Stimulated activated naive B cell treated with anti-CD40 and anti-IgM and Interleukin-4, amounts not matched to agents 10 μg/mL and 1 μg/mL and 100 μg/mL, for 72 hours (primary cell): ENCODE measurements at regions not wholly inside any gene's neighbourhood (a gene's known extent, or its start where the extent isn't known, plus 50 kb on each side); places are given as distances from the start of the nearest gene placed in this dataset.

Source experiments
- ATAC-seq, 2 donors: fragments of 150-1000 bp; cut with Tn5 transposase; replicated peaks; 2 replicates each; pipeline ENCODE4 v1.10.0; 2021; ENCODE audit warnings: moderate library complexity in 1 of 2
- DNase-seq: peaks from one replicate; pipeline ENCODE4 v3.0.0; 2021
- H3K27ac Mint-ChIP-seq: one replicate; pipeline ENCODE4 v1.8.0; 2022; ENCODE audit warnings: mild to moderate bottlenecking, mixed read lengths
- H3K27me3 Mint-ChIP-seq, 2 donors: one replicate each; pipeline ENCODE4 v1.8.0; 2022; ENCODE audit warnings: mixed read lengths in 2 of 2
- H3K36me3 Mint-ChIP-seq, 2 donors: one replicate each; pipeline ENCODE4 v1.8.0; 2022; ENCODE audit warnings: mixed read lengths in 2 of 2, mild to moderate bottlenecking in 1 of 2
- H3K4me1 Mint-ChIP-seq, 2 donors: one replicate each; pipeline ENCODE4 v1.8.0; 2022; ENCODE audit warnings: mixed read lengths in 2 of 2, mild to moderate bottlenecking in 1 of 2
- H3K4me3 Mint-ChIP-seq, 2 donors: one replicate each; pipeline ENCODE4 v1.8.0; 2022; ENCODE audit warnings: mild to moderate bottlenecking in 2 of 2, mixed read lengths in 2 of 2, moderate library complexity in 1 of 2
- H3K9me3 Mint-ChIP-seq, 2 donors: one replicate each; pipeline ENCODE4 v1.8.0; 2022; ENCODE audit warnings: mixed read lengths in 2 of 2, mild to moderate bottlenecking in 1 of 2

DNA sequence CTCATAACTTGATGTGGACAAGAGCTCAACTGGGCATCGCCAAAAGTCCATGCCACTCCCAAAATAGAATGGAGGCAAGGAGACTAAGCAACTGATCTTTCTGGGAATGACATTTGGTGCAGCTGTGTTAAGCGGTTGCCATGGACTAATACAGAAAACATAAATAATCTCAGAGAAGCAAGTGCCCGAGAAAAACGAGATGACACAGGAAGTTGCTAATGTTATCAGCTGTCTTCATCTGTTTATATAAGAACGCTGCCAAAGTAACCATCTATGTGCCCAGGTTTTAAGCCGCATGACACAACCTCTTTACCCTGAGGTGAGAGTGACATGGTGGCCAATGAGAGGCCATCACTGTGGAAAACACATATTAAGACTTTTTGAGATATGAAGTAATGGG lies 54.9 kb upstream of the SACS start:
- Mint-ChIP-seq H3K9me3 (no peaks in the 10 kb centered on the region), H3K36me3 (no peaks in the 10 kb centered on the region), H3K4me3 (no peak overlapping the region), H3K27me3 (peaks cover 30 to 31% of the 10 kb centered on the region in 2 donors), H3K27ac (no peak overlapping the region), H3K4me1 (no peaks in the 10 kb centered on the region)
- DNase-seq (no peak), ATAC-seq (no peak)

DNA sequence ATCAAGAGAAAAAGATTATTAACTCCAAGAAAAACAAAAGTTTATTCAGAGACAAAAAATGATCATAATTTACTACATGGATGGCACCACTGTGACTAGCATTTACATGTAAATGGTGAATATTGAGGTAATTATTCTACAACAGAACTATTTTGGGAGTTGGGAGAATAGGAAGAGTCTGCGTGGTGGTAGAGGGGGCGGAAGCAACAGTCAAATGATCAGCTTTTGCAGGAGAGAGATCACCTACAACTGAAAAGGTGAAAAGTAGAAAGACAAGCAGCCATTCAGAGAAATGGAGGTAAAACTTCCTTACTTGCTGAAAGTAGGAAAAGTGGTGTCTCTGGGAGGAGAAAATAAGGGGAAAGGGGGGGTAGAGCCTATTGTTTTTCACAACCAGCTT lies 62.8 kb upstream of the SACS start:
- Mint-ChIP-seq H3K36me3 (no peaks in the 10 kb centered on the region), H3K4me1 (no peaks in the 10 kb centered on the region), H3K27me3 (peaks cover 43 to 45% of the 10 kb centered on the region in 2 donors), H3K4me3 (no peak overlapping the region), H3K9me3 (no peaks in the 10 kb centered on the region), H3K27ac (no peak overlapping the region)
- ATAC-seq = no peak
- DNase-seq = no peak

- H3K4me1 Mint-ChIP-seq = no peaks in the 10 kb centered on the region
- DNase-seq (no peak), ATAC-seq (no peak)
- peaks cover 43 to 45% of the 10 kb centered on the region in 2 donors for H3K27me3 Mint-ChIP-seq
- H3K27ac Mint-ChIP-seq = no peak overlapping the region
- no peaks in the 10 kb centered on the region for H3K9me3 Mint-ChIP-seq
- H3K4me3 Mint-ChIP-seq = no peak overlapping the region
- H3K36me3 Mint-ChIP-seq = no peaks in the 10 kb centered on the region
These were observed 63.7 kb upstream of the SACS start for GRCh38 chr13:23497191-23497590.

DNA sequence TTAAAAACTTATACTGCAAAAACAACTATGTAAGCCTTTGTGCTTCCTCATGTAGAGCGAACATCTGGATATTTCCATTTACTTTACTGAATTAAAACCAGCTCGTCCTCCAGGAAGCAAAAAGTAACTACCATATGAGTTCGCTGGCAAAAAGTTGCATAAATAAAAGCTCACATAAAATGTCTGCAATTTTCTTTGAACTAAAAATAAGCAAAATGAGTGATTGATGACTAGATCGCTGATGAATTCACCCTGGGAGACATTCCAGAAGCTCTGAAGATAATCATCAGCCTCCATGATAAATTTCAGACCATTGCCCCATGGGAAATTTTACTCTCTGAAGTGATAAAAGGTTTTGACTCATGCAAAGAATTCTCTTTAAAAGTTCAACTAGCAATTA lies 67.3 kb upstream of the SACS start:
- Mint-ChIP-seq H3K9me3 (no peaks in the 10 kb centered on the region), H3K27me3 (peaks cover 29 to 34% of the 10 kb centered on the region in 2 donors), H3K36me3 (no peaks in the 10 kb centered on the region), H3K4me3 (no peak overlapping the region), H3K27ac (no peak overlapping the region), H3K4me1 (no peaks in the 10 kb centered on the region)
- ATAC-seq (no peak), DNase-seq (no peak)

GRCh38 chr13:23504180-23504579 lies 66.0 kb upstream of the TNFRSF19 start:
- DNase-seq (no peak), ATAC-seq (no peak)
- Mint-ChIP-seq H3K9me3 (no peaks in the 10 kb centered on the region), H3K4me1 (no peaks in the 10 kb centered on the region), H3K4me3 (no peak overlapping the region), H3K27me3 (peaks cover 16 to 17% of the 10 kb centered on the region in 2 donors), H3K36me3 (no peaks in the 10 kb centered on the region), H3K27ac (no peak overlapping the region)

- Mint-ChIP-seq H3K27ac (no peak overlapping the region), H3K27me3 (peaks cover 14 to 16% of the 10 kb centered on the region in 2 donors), H3K9me3 (no peaks in the 10 kb centered on the region), H3K4me3 (no peak overlapping the region), H3K36me3 (no peaks in the 10 kb centered on the region), H3K4me1 (no peaks in the 10 kb centered on the region)
- ATAC-seq = no peak
- no peak for DNase-seq
These were observed 65.2 kb upstream of the TNFRSF19 start for GRCh38 chr13:23505007-23505406.

- H3K9me3 Mint-ChIP-seq = no peaks in the 10 kb centered on the region
- ATAC-seq = no peak
These were observed 64.0 kb upstream of the TNFRSF19 start for GRCh38 chr13:23506071-23506806.

DNA sequence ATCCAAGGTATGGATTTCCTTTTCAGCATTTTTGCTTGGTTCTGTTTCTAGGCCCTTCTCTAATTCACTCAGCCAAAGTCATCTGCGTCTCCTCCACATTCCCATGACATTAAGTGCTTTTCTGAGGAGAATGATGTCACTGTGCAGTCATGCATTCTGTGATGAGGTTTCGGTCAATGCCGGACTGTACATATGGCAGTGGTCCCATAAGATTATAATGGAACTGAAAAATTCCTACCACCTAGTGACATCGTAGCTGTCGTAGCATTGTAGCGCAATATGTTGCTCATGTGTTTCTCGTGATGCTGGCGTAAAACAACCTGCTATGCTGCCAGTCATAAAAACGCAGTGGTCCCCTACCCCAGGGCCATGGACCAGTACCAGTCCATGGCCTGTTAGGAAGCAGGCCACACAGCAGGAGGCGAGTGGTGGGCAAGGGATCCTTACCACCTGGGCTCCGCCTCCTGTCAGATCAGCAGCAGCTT lies 63.4 kb upstream of the TNFRSF19 start:
- no peak overlapping the region for H3K4me3 Mint-ChIP-seq
- H3K27ac Mint-ChIP-seq = no peak overlapping the region
- peaks cover 11 to 20% of the 10 kb centered on the region in 2 donors for H3K27me3 Mint-ChIP-seq
- no peak for ATAC-seq
- no peaks in the 10 kb centered on the region for H3K4me1 Mint-ChIP-seq
- H3K36me3 Mint-ChIP-seq = no peaks in the 10 kb centered on the region
- no peak for DNase-seq
- H3K9me3 Mint-ChIP-seq = no peaks in the 10 kb centered on the region

More at GRCh38 chr13:23506071-23506806, 64.0 kb upstream of the TNFRSF19 start:
- Mint-ChIP-seq H3K4me1 (no peaks in the 10 kb centered on the region), H3K27me3 (peaks cover 11 to 20% of the 10 kb centered on the region in 2 donors), H3K27ac (no peak overlapping the region), H3K36me3 (no peaks in the 10 kb centered on the region), H3K4me3 (no peak overlapping the region)
- DNase-seq = no peak

GRCh38 chr13:23509781-23510543 lies 60.2 kb upstream of the TNFRSF19 start:
- Mint-ChIP-seq H3K27ac (no peak overlapping the region), H3K27me3 (peaks cover 22 to 33% of the 10 kb centered on the region in 2 donors), H3K9me3 (no peaks in the 10 kb centered on the region), H3K4me1 (no peaks in the 10 kb centered on the region), H3K36me3 (no peaks in the 10 kb centered on the region), H3K4me3 (no peak overlapping the region)
- DNase-seq (no peak), ATAC-seq (no peak)

GRCh38 chr13:23510544-23510916 lies 59.7 kb upstream of the TNFRSF19 start:
- no peaks in the 10 kb centered on the region for H3K4me1 Mint-ChIP-seq
- H3K27me3 Mint-ChIP-seq = peaks cover 22 to 35% of the 10 kb centered on the region in 2 donors
- H3K9me3 Mint-ChIP-seq = no peaks in the 10 kb centered on the region
- ATAC-seq = no peak
- no peak overlapping the region for H3K4me3 Mint-ChIP-seq
- H3K36me3 Mint-ChIP-seq = no peaks in the 10 kb centered on the region
- H3K27ac Mint-ChIP-seq = no peak overlapping the region
- no peak for DNase-seq

GRCh38 chr13:23510979-23511735 lies 59.1 kb upstream of the TNFRSF19 start:
- H3K36me3 Mint-ChIP-seq = no peaks in the 10 kb centered on the region
- ATAC-seq = peak; percentile 27 to 31
- H3K27ac Mint-ChIP-seq = no peak overlapping the region
- H3K27me3 Mint-ChIP-seq = peaks cover 22 to 37% of the 10 kb centered on the region in 2 donors
- no peaks in the 10 kb centered on the region for H3K4me1 Mint-ChIP-seq
- DNase-seq = no peak
- no peaks in the 10 kb centered on the region for H3K9me3 Mint-ChIP-seq
- H3K4me3 Mint-ChIP-seq = no peak overlapping the region

- DNase-seq (no peak), ATAC-seq (no peak)
- Mint-ChIP-seq H3K4me1 (no peaks in the 10 kb centered on the region), H3K9me3 (no peaks in the 10 kb centered on the region), H3K36me3 (no peaks in the 10 kb centered on the region), H3K27ac (no peak overlapping the region), H3K27me3 (peaks cover 22 to 37% of the 10 kb centered on the region in 2 donors), H3K4me3 (no peak overlapping the region)
These were observed 57.3 kb upstream of the TNFRSF19 start for GRCh38 chr13:23512762-23513395.

DNA sequence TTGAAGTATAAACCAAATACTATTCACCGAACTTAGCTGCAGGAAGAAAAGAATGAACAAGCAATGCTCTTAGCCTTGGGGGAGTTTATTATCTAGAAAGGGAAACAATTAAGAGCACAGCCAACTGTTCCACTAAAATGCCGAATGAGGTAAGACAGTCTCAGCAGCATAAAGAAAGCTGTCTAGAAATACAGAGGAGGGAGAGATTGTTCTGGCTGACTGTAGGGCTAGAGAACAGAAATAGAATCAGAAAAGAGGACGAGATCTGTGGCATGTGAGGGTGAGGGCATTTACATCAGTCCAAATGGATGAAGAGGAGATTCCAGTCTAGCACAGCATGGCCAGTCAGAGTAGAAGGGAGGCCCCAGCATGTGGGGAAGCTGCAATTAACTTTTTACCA lies 56.8 kb upstream of the TNFRSF19 start:
- no peaks in the 10 kb centered on the region for H3K36me3 Mint-ChIP-seq
- no peaks in the 10 kb centered on the region for H3K4me1 Mint-ChIP-seq
- H3K4me3 Mint-ChIP-seq = no peak overlapping the region
- no peaks in the 10 kb centered on the region for H3K9me3 Mint-ChIP-seq
- no peak for ATAC-seq
- no peak for DNase-seq
- H3K27ac Mint-ChIP-seq = no peak overlapping the region
- peaks cover 22 to 37% of the 10 kb centered on the region in 2 donors for H3K27me3 Mint-ChIP-seq

DNA sequence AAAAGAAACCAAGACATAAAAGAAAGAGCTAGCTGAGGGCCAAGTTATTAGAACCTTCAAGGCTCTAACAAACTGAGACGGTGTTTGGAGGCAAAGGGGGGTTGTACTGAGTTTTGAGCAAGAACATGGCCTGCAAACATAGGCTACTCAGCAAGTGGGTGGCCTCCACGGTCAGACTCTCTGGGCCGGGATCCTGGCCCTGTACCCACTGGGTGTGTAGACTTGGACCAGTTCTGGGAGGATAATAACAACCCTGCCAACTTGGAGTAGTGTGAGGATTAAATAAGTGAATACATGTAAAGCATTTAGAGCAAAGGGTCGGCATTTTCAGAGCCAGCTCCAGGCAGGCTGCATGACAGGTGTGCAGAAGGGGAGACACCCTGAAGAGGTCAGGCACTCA lies 56.1 kb upstream of the TNFRSF19 start:
- no peak overlapping the region for H3K4me3 Mint-ChIP-seq
- H3K9me3 Mint-ChIP-seq = no peaks in the 10 kb centered on the region
- ATAC-seq (no peak), DNase-seq (no peak)
- H3K27ac Mint-ChIP-seq = no peak overlapping the region
- H3K27me3 Mint-ChIP-seq = peaks cover 26 to 42% of the 10 kb centered on the region in 2 donors
- H3K4me1 Mint-ChIP-seq = no peaks in the 10 kb centered on the region
- no peaks in the 10 kb centered on the region for H3K36me3 Mint-ChIP-seq
